GM18507 (cell line): ENCODE measurements at regions not wholly inside any gene's neighbourhood (a gene's known extent, or its start where the extent isn't known, plus 50 kb on each side); places are given as distances from the start of the nearest gene placed in this dataset.

ENCODE experiments used
- DNase-seq: peaks from one replicate; pipeline ENCODE4 v3.0.0; 2011; ENCODE audit warnings: low read depth; ENCODE audit not compliant: insufficient read length; ENCODE audit errors: extremely low spot score
- FAIRE-seq: peaks from 2 replicates; lab custom pipeline; 2011; peaks lifted over from hg19 to GRCh38; lab: Jason Lieb, UNC

GRCh38 chr1:4596486-4596885, 57.9 kb upstream of the AJAP1 start:
- FAIRE-seq (no peak), DNase-seq (no peak)

DNA sequence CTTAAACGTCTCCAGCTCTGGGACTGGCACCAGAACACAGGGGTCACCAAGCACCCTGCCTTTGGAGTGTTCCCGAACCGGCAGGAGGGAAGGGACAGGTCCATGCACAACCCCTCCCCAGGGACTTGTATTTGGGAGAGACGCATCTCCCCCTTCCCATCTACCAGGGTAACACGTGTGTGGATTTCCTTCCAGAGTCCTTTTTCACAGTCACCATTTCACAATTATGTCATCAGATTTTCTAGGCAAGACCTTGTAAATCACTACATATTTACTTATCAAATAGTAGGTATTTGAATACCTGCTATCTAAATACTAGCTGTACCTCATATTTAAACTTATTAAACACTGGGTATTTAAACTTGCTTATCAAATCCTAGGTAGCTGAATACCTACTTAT, 57.4 kb upstream of the AJAP1 start:
- DNase-seq (no peak), FAIRE-seq (no peak)

GRCh38 chr1:4598561-4598960, 55.8 kb upstream of the AJAP1 start:
- no peak for FAIRE-seq
- no peak for DNase-seq

DNA sequence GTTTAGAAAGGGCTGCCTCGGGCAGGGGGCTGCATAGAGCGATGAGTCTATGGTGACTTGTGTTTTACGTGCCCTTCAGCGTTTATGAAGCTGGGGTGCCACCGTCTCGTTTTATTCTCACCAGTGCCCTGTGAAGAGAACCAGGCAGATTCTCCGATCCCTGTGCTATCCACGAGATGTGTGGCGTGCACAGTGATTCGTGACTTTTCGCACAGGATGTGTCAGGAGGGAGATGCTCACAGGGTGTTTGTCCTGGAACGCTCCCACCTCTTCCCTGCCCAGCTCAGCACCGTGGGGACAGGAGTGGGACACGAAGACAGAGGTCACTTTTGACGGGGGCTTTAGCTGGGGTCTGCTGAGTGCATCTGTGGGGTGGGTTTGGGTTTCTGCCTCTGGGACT, 54.9 kb upstream of the AJAP1 start:
- FAIRE-seq (no peak), DNase-seq (no peak)

DNA sequence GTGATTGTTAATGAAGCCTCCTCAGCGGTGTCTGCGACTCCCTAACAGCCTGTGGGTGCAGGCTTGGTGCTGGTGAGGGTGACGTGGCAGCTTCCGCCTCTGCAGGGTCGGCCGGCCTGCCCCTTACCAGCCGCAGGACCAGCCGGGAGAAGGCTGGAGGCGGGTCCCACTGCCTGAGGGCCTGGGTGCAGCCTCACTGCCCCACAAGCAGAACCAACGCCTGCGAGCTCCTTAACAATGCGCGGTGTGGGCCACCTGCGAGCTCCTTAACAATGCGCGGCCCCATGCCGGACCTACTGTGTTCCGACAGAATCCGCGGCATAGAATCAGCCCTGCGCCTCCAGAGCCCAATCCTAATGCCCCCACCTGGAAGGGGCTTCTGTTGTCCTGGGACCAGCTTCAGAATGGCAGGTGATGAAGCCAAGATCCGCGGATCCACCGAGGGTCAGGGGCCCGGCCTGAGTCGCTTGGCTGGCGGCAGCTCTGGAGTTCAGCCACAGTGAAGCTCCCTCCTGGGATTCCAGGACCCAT, 54.4 kb upstream of the AJAP1 start:
- FAIRE-seq, result no peak

GRCh38 chr1:4600615-4601460, 53.6 kb upstream of the AJAP1 start:
- DNase-seq, result no peak
- no peak for FAIRE-seq

More for the DNA sequence above, 54.4 kb upstream of the AJAP1 start:
- no peak for DNase-seq

DNA sequence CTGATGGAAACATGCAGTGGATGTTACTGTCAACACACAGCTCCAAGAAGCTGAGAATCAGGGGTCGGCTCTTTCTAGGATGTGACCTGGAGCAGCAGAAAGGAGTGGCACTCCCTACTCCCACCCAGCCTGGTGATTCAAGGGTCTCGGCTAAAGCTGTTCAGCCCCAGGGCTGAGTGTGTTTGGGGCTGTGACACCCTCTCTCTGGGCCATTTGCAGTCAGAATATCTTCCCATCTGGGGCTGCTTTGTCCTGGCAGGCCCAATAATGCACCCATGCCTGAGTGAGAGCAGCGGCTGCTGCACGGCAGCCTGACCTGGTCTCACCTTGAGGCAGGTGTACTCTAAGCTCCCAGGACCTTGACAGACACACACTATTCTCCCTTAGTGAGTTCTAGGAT, 52.5 kb upstream of the AJAP1 start:
- no peak for DNase-seq
- no peak for FAIRE-seq

- DNase-seq (no peak), FAIRE-seq (no peak)
Measured at GRCh38 chr1:4602462-4603294, 51.7 kb upstream of the AJAP1 start.

DNA sequence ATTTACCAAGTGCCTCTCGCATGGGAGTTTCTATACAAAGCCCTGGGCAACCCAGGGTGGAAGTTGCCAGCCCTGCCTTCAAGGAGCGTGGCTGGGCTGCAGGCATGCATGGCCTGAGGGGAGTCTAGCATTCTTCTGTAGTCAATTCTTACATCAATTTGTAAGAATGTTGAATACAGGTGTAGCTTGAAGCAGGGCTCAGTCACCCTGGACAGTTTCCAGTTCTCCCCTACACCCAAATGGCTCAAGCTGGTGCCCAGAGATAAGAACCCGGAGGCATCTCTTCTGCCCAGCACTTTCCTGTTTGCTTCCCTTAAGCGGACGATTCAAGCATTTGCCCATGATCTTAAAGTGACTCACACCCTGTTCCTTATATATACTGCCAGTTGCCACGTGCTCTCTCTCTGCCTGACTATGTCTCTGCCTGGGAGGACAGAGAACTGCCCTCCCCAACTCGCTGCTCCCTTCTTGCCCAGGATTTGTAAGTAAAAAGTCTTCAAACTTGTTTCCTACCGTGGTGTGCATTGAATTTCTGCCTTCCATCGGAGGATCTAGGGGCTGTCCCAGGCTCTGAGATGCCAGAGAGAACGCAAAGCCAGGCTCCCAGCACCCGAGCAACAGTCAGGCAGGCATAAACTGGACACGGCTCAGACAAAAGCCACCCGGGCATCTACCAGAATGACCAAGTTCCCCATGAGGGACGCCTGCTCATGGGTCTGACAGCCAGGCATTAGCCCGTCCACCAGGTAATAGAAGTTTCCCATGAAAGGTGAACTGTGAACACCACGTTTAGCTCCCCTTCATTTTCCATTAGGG, 50.9 kb upstream of the AJAP1 start:
- no peak for FAIRE-seq

More for the DNA sequence above, 50.9 kb upstream of the AJAP1 start:
- DNase-seq, result no peak
